ENCODE measurements at regions not wholly inside any gene's neighbourhood (a gene's known extent, or its start where the extent isn't known, plus 50 kb on each side); places are given as distances from the start of the nearest gene placed in this dataset.

GRCh38 chr2:176398243-176399073, 129.2 kb downstream of the MTX2 start:
- no peak for DNase-seq
- Histone ChIP-seq H3K4me1 (no peaks in the 10 kb centered on the region), H3K9me3 (no peaks in the 10 kb centered on the region), H3K27me3 (no peaks in the 10 kb centered on the region), H3K36me3 (no peaks in the 10 kb centered on the region), H3K4me3 (ENCODE audit: low read depth, low read length) (no peak overlapping the region)
- no peak for TF ChIP-seq CTCF (IDR thresholded peaks at IDR 0.05; ENCODE audit: low read depth, low read length)

GRCh38 chr2:176399074-176399598, 129.9 kb downstream of the MTX2 start:
- Histone ChIP-seq H3K4me1 (no peaks in the 10 kb centered on the region), H3K36me3 (no peaks in the 10 kb centered on the region), H3K27me3 (no peaks in the 10 kb centered on the region), H3K9me3 (no peaks in the 10 kb centered on the region), H3K4me3 (ENCODE audit: low read depth, low read length) (no peak overlapping the region)
- TF ChIP-seq CTCF (IDR thresholded peaks at IDR 0.05; ENCODE audit: low read depth, low read length): no peak
- DNase-seq: no peak

- Histone ChIP-seq H3K36me3 (no peaks in the 10 kb centered on the region), H3K4me3 (ENCODE audit: low read depth, low read length) (no peak overlapping the region), H3K9me3 (no peaks in the 10 kb centered on the region), H3K4me1 (no peaks in the 10 kb centered on the region), H3K27me3 (no peaks in the 10 kb centered on the region)
- no peak for TF ChIP-seq CTCF (IDR thresholded peaks at IDR 0.05; ENCODE audit: low read depth, low read length)
- no peak for DNase-seq
Measured at GRCh38 chr2:176405477-176405876, 136.2 kb downstream of the MTX2 start.

- Histone ChIP-seq H3K27me3 (no peaks in the 10 kb centered on the region), H3K4me1 (no peaks in the 10 kb centered on the region), H3K4me3 (ENCODE audit: low read depth, low read length) (no peak overlapping the region), H3K9me3 (no peaks in the 10 kb centered on the region), H3K36me3 (no peaks in the 10 kb centered on the region)
- no peak for DNase-seq
- no peak for TF ChIP-seq CTCF (IDR thresholded peaks at IDR 0.05; ENCODE audit: low read depth, low read length)
Measured at GRCh38 chr2:176407706-176408105, 138.5 kb downstream of the MTX2 start.

GRCh38 chr2:176409671-176410070, 140.4 kb downstream of the MTX2 start:
- no peak for TF ChIP-seq CTCF (IDR thresholded peaks at IDR 0.05; ENCODE audit: low read depth, low read length)
- H3K36me3 ChIP-seq: no peaks in the 10 kb centered on the region
- no peaks in the 10 kb centered on the region for H3K4me1 ChIP-seq
- no peak overlapping the region for H3K4me3 ChIP-seq (ENCODE audit: low read depth, low read length)
- no peak for DNase-seq
- no peaks in the 10 kb centered on the region for H3K9me3 ChIP-seq
- H3K27me3 ChIP-seq: no peaks in the 10 kb centered on the region

- H3K36me3 ChIP-seq: no peaks in the 10 kb centered on the region
- no peak for TF ChIP-seq CTCF (IDR thresholded peaks at IDR 0.05; ENCODE audit: low read depth, low read length)
- no peaks in the 10 kb centered on the region for H3K27me3 ChIP-seq
- H3K9me3 ChIP-seq: no peaks in the 10 kb centered on the region
- H3K4me3 ChIP-seq (ENCODE audit: low read depth, low read length): no peak overlapping the region
- no peak for DNase-seq
- H3K4me1 ChIP-seq: no peaks in the 10 kb centered on the region
Measured at GRCh38 chr2:176412136-176412535, 142.9 kb downstream of the MTX2 start.
